ACC112 (cell line): ENCODE measurements at regions not wholly inside any gene's neighbourhood (a gene's known extent, or its start where the extent isn't known, plus 50 kb on each side); places are given as distances from the start of the nearest gene placed in this dataset.

ENCODE experiments used
- H2AFZ ChIP-seq: fragments of 200-600 bp; sonication (generic); one replicate; pipeline ENCODE4 v1.6.0; 2017; ENCODE audit warnings: antibody characterized with exemption, low read length; ENCODE audit not compliant: unreplicated experiment
- H3K27ac ChIP-seq: fragments of 200-600 bp; sonication (generic); 2 replicates; pipeline ENCODE4 v1.5.1; 2014; ENCODE audit warnings: low read depth, mild to moderate bottlenecking, antibody characterized with exemption, low read length, moderate library complexity
- H3K27me3 ChIP-seq: fragments of 200-600 bp; sonication (generic); 2 replicates; pipeline ENCODE4 v1.6.1; 2014; ENCODE audit warnings: mild to moderate bottlenecking, antibody characterized with exemption, low read length, moderate library complexity, mixed read lengths; ENCODE audit not compliant: insufficient read depth
- H3K36me3 ChIP-seq: fragments of 200-600 bp; sonication (generic); 2 replicates; pipeline ENCODE4 v1.6.1; 2016; ENCODE audit warnings: mild to moderate bottlenecking, antibody characterized with exemption, low read length, moderate library complexity, mixed read lengths; ENCODE audit not compliant: insufficient read depth
- H3K4me1 ChIP-seq: fragments of 200-600 bp; sonication (generic); one replicate; pipeline ENCODE4 v1.6.1; 2016; ENCODE audit warnings: low read length, mixed read lengths; ENCODE audit not compliant: insufficient read depth, unreplicated experiment, control insufficient read depth
- H3K4me3 ChIP-seq: fragments of 200-600 bp; sonication (generic); 2 replicates; pipeline ENCODE4 v1.5.1; 2014; ENCODE audit warnings: mild to moderate bottlenecking, low read depth, low read length
- H3K79me2 ChIP-seq: fragments of 200-600 bp; sonication (generic); one replicate; pipeline ENCODE4 v1.6.0; 2016; ENCODE audit warnings: low read length; ENCODE audit not compliant: control insufficient read depth, unreplicated experiment, insufficient read depth

- Histone ChIP-seq H3K4me1 (no peaks in the 10 kb centered on the region), H2AFZ (no peak overlapping the region), H3K36me3 (no peaks in the 10 kb centered on the region), H3K79me2 (no peaks in the 10 kb centered on the region), H3K27me3 (no peaks in the 10 kb centered on the region), H3K4me3 (no peak overlapping the region), H3K27ac (no peak overlapping the region)
Measured at GRCh38 chrX:121135488-121136207, 88.2 kb downstream of the GLUD2 start.

DNA sequence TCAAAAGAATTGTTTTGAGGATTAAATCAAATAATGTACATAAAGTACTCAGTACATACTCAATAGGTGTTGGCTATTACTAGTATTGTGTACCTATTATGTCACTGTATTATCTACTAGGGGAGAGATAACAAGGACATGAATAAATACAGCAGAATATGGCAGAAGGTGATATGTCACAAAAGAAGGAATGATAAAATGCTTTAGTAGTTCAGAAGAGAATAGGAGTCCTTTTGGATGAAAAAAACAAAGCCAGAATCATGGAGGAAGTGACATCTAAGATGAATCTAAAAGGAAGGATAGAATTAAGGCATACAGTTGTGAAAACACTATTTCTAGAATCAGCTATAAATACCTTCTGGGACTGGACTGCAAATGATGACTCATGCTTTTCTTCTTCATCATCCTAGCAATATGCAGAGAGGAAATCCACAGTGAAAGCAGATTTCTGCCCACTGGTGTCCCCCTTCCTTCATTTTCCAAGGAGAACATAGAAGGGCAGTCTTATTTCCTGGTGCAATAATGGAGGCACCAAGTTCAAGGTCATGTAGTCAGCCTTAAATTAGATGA, 98.7 kb downstream of the GLUD2 start:
- no peaks in the 10 kb centered on the region for H3K36me3 ChIP-seq
- no peak overlapping the region for H2AFZ ChIP-seq
- H3K79me2 ChIP-seq: no peaks in the 10 kb centered on the region
- H3K4me3 ChIP-seq: no peak overlapping the region
- H3K4me1 ChIP-seq: peaks cover 19% of the 10 kb centered on the region
- H3K27ac ChIP-seq: no peak overlapping the region
- H3K27me3 ChIP-seq: no peaks in the 10 kb centered on the region

GRCh38 chrX:121150217-121150616, 102.8 kb downstream of the GLUD2 start:
- H3K4me1 ChIP-seq: peaks cover 19% of the 10 kb centered on the region
- no peaks in the 10 kb centered on the region for H3K27me3 ChIP-seq
- no peaks in the 10 kb centered on the region for H3K36me3 ChIP-seq
- H3K4me3 ChIP-seq: no peak overlapping the region
- H3K27ac ChIP-seq: no peak overlapping the region
- no peaks in the 10 kb centered on the region for H3K79me2 ChIP-seq
- no peak overlapping the region for H2AFZ ChIP-seq

DNA sequence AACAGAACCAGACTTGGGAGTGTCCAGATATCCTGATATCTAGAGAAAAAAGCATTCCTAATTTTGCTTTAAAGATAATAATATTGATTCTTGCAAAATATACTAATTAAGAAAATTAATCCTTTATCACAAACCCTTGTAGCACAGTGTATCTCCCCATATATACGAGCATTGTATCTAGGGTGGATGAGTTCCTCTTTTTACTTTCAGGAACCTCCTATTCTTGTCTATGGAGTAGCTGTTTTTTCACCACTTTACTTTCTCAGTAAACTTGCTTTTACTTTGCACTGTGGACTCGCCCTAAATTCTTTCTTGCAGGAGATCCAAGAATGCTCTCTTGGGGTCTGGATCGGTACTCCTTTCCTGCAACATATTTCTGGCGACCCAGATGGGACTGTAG, 103.9 kb downstream of the GLUD2 start:
- no peaks in the 10 kb centered on the region for H3K79me2 ChIP-seq

DNA sequence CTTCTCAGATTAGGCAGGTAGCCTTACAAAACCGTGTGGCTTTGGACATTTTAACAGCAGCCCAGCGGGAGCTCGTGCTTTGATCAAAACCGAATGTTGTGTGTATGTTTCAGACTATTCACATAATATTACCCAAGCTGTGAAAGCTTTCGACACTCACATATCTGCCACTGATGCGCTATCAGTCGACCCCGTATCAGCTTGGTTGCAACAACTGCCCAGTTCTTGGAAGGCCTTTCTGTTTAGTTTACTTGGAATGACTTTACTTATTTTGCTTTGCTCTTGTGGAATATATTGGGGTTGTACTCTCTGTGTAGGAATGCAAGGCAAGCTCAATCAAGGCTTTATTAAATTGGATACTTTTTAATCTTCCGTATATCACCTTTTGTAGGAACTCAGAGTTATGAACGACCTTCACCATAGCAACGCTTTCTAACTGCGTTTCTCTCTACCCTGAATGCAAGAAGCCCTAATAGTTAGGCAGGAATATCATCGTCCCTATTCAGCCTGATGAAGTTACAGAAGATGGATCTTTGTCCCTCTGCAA, 107.5 kb downstream of the GLUD2 start:
- H3K36me3 ChIP-seq: no peaks in the 10 kb centered on the region
- H3K79me2 ChIP-seq: no peaks in the 10 kb centered on the region
- H2AFZ ChIP-seq: no peak overlapping the region
- H3K27me3 ChIP-seq: no peaks in the 10 kb centered on the region
- H3K4me3 ChIP-seq: no peak overlapping the region
- H3K27ac ChIP-seq: no peak overlapping the region
- no peaks in the 10 kb centered on the region for H3K4me1 ChIP-seq

More for the DNA sequence above, 103.9 kb downstream of the GLUD2 start:
- H3K4me3 ChIP-seq: no peak overlapping the region
- no peak overlapping the region for H3K27ac ChIP-seq
- H2AFZ ChIP-seq: no peak overlapping the region
- H3K36me3 ChIP-seq: no peaks in the 10 kb centered on the region
- H3K27me3 ChIP-seq: no peaks in the 10 kb centered on the region
- peaks cover 14% of the 10 kb centered on the region for H3K4me1 ChIP-seq

GRCh38 chrX:121160987-121161386, 113.6 kb downstream of the GLUD2 start:
- Histone ChIP-seq H2AFZ (no peak overlapping the region), H3K36me3 (no peaks in the 10 kb centered on the region), H3K27ac (no peak overlapping the region), H3K4me3 (no peak overlapping the region), H3K27me3 (no peaks in the 10 kb centered on the region), H3K4me1 (peaks cover 12% of the 10 kb centered on the region), H3K79me2 (no peaks in the 10 kb centered on the region)

GRCh38 chrX:121161501-121161933, 114.1 kb downstream of the GLUD2 start:
- Histone ChIP-seq H2AFZ (peak overlapping the region; percentile 62), H3K27ac (no peak overlapping the region)

GRCh38 chrX:121163443-121163842, 116.0 kb downstream of the GLUD2 start:
- Histone ChIP-seq H3K79me2 (no peaks in the 10 kb centered on the region), H3K4me3 (no peak overlapping the region), H3K27ac (no peak overlapping the region), H2AFZ (no peak overlapping the region), H3K36me3 (no peaks in the 10 kb centered on the region), H3K4me1 (peaks cover 18% of the 10 kb centered on the region), H3K27me3 (no peaks in the 10 kb centered on the region)

More at GRCh38 chrX:121161501-121161933, 114.1 kb downstream of the GLUD2 start:
- Histone ChIP-seq H3K4me1 (peaks cover 18% of the 10 kb centered on the region), H3K36me3 (no peaks in the 10 kb centered on the region), H3K4me3 (no peak overlapping the region), H3K79me2 (no peaks in the 10 kb centered on the region), H3K27me3 (no peaks in the 10 kb centered on the region)

DNA sequence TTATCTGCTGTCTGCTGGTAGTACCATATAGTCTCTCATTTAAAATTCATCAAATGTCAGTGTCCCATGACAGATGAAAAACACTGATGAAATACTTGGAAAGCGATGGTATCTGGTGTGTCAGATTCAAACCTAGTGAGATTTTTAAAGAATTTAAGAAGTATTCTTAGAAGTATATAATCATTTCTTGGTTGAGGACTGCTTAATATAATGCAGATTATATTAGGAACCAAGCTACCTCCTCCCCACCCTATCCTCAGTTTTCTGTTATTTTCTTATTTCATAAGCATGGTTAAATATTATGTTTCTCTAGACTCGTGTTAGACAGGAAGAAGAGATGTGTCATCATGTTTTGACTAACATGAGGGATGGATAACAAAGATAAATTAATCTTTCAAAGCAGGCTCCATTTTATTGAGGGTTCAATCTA, 118.5 kb downstream of the GLUD2 start:
- Histone ChIP-seq H3K4me1 (peaks cover 18% of the 10 kb centered on the region), H2AFZ (no peak overlapping the region), H3K27ac (no peak overlapping the region), H3K4me3 (no peak overlapping the region), H3K36me3 (no peaks in the 10 kb centered on the region), H3K27me3 (no peaks in the 10 kb centered on the region), H3K79me2 (no peaks in the 10 kb centered on the region)

DNA sequence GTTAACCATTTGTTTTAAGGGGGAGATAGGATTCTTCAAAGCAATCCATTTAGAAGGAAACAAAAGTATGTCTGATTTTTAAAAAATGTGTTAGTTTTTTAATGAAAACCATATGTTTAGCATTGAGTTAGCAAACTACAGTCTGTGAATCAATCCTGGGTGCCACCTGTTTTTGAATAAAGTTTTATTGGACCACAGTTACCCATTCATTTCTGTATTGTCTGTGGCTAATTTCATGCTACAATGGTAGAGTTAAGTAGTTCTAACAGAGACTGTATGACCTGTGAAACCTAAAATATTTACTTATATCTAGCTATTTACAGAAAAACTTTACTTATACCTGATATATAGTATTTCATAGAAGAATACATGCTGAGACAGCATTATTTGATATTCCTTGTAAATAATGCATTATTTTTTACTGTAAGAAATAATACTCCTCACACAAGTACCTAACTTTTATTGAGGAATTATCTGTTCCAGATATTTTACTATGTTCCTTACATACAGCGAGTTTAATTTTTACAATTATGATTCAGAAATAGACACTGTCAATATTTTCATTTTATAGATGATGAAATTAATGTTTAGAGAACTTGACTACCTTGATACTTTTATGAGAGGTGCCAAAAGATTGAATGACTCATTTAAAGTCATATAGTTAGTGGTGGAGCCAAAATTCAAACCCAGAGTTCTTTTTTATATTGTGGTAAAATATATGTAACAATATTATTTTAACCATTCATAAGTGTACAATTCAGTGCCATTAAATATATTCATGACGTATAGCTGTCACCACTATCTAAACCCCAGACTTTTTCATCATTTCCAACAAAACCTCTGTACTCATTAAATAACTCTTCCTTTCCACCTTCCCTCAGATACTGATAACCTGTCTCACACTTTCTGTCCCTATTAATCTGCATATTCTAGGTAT, 122.0 kb downstream of the GLUD2 start:
- no peaks in the 10 kb centered on the region for H3K27me3 ChIP-seq
- H3K79me2 ChIP-seq: no peaks in the 10 kb centered on the region
- H3K4me3 ChIP-seq: no peak overlapping the region
- no peak overlapping the region for H2AFZ ChIP-seq
- no peaks in the 10 kb centered on the region for H3K36me3 ChIP-seq
- no peak overlapping the region for H3K27ac ChIP-seq
- H3K4me1 ChIP-seq: peaks cover 10% of the 10 kb centered on the region
